ENCODE measurements at regions not wholly inside any gene's neighbourhood (a gene's known extent, or its start where the extent isn't known, plus 50 kb on each side); places are given as distances from the start of the nearest gene placed in this dataset.

GRCh38 chr9:75798505-75798904 is 92.0 kb upstream of the PCSK5 start:
- TF ChIP-seq YY1 (IDR thresholded peaks at IDR 0.05; ENCODE audit: insufficient read depth, insufficient read length) (no peak), ZNF274 (IDR thresholded peaks at IDR 0.05; ENCODE audit: low read depth, low read length) (no peak)

Measured in NT2/D1 (cell line).